Activated gamma-delta T cell (primary cell): ENCODE measurements at regions not wholly inside any gene's neighbourhood (a gene's known extent, or its start where the extent isn't known, plus 50 kb on each side); places are given as distances from the start of the nearest gene placed in this dataset.
A peak's percentile ranks its signal among the peaks of the same experiment; 100 is the strongest.
"Not testable (repeated sequence)": the region's sequence is repeated elsewhere in the genome, so short reads cannot be mapped to it uniquely, and the experiment has no call there.

ENCODE experiments used
- DNase-seq: peaks from one replicate; lab custom pipeline; 2025; lab: John Stamatoyannopoulos, UW

GRCh38 chr4:175033162-175033561 is 115.0 kb downstream of the ADAM29 start:
- no peak for DNase-seq

- DNase-seq = no peak
These were observed 115.8 kb downstream of the ADAM29 start for GRCh38 chr4:175034007-175034406.

- DNase-seq = no peak
These were observed 117.0 kb downstream of the ADAM29 start for GRCh38 chr4:175034986-175035705.

- no peak for DNase-seq
These were observed 117.7 kb downstream of the ADAM29 start for GRCh38 chr4:175035905-175036304.

GRCh38 chr4:175048111-175048784 is 130.1 kb downstream of the ADAM29 start:
- no peak for DNase-seq

GRCh38 chr4:175048906-175049305 is 130.7 kb downstream of the ADAM29 start:
- no peak for DNase-seq

- no peak for DNase-seq
These were observed 133.8 kb downstream of the ADAM29 start for GRCh38 chr4:175051974-175052373.

- no peak for DNase-seq
These were observed 136.8 kb downstream of the ADAM29 start for GRCh38 chr4:175054980-175055379.

- DNase-seq = no peak
These were observed 144.0 kb downstream of the ADAM29 start for GRCh38 chr4:175062183-175062592.

- DNase-seq = no peak
These were observed 147.1 kb downstream of the ADAM29 start for GRCh38 chr4:175065228-175065627.

- no peak for DNase-seq
These were observed 148.9 kb downstream of the ADAM29 start for GRCh38 chr4:175066923-175067627.

- DNase-seq = no peak
These were observed 150.1 kb downstream of the ADAM29 start for GRCh38 chr4:175068266-175068665.

GRCh38 chr4:175070444-175070843 is 152.3 kb downstream of the ADAM29 start:
- DNase-seq = no peak

- DNase-seq = no peak
These were observed 153.0 kb downstream of the ADAM29 start for GRCh38 chr4:175071123-175071522.

GRCh38 chr4:175087145-175087544 is 169.0 kb downstream of the ADAM29 start:
- no peak for DNase-seq

- no peak for DNase-seq
These were observed 172.0 kb downstream of the ADAM29 start for GRCh38 chr4:175090116-175090515.

GRCh38 chr4:175091649-175092048 is 173.5 kb downstream of the ADAM29 start:
- DNase-seq = no peak

- DNase-seq = peak; percentile 2
These were observed 174.0 kb downstream of the ADAM29 start for GRCh38 chr4:175092114-175092513.

- DNase-seq = not testable (repeated sequence)
These were observed 174.9 kb downstream of the ADAM29 start for GRCh38 chr4:175093055-175093454.

- DNase-seq = no peak
These were observed 185.2 kb downstream of the ADAM29 start for GRCh38 chr4:175103403-175103802.

GRCh38 chr4:175106301-175106700 is 188.1 kb downstream of the ADAM29 start:
- no peak for DNase-seq

GRCh38 chr4:175109933-175110332 is 191.8 kb downstream of the ADAM29 start:
- no peak for DNase-seq
